ENCODE measurements at regions not wholly inside any gene's neighbourhood (a gene's known extent, or its start where the extent isn't known, plus 50 kb on each side); places are given as distances from the start of the nearest gene placed in this dataset.
"Not testable (repeated sequence)": the region's sequence is repeated elsewhere in the genome, so short reads cannot be mapped to it uniquely, and the experiment has no call there.

- peaks cover 3% of the 10 kb centered on the region for H3K27me3 Mint-ChIP-seq (ENCODE audit: low read depth, unreplicated experiment)
- Histone ChIP-seq H4K20me1 (ENCODE audit: insufficient read depth, low read length) (no peaks in the 10 kb centered on the region), H3K36me3 (ENCODE audit: insufficient read depth, low read length) (no peaks in the 10 kb centered on the region), H3K4me3 (ENCODE audit: insufficient read depth, low read depth, low read length) (no peak overlapping the region), H3K4me2 (ENCODE audit: low read length) (no peak overlapping the region), H3K79me2 (ENCODE audit: insufficient read depth, low read length) (no peaks in the 10 kb centered on the region), H3K27ac (ENCODE audit: low read depth, low read length) (no peak overlapping the region), H3K9ac (ENCODE audit: low read length) (no peak overlapping the region), H3K4me1 (ENCODE audit: insufficient read depth, low read length) (no peaks in the 10 kb centered on the region), H3K9me3 (ENCODE audit: insufficient read depth, low read depth, low read length) (no peaks in the 10 kb centered on the region), H2AFZ (ENCODE audit: low read depth, low read length) (no peak overlapping the region), H3K27me3 (ENCODE audit: insufficient read depth, low read length) (no peaks in the 10 kb centered on the region)
- H3K4me3 Mint-ChIP-seq (ENCODE audit: unreplicated experiment) = no peak overlapping the region
- no peak for DNase-seq (ENCODE audit: low read depth)
- no peaks in the 10 kb centered on the region for H3K4me1 Mint-ChIP-seq (ENCODE audit: low read depth, unreplicated experiment)
- FAIRE-seq = no peak
- TF ChIP-seq CTCF (IDR thresholded peaks at IDR 0.05; ENCODE audit: insufficient read depth, low read depth, low read length) (no peak), EZH2 (IDR thresholded peaks at IDR 0.05; ENCODE audit: insufficient read depth, low read length) (no peak)
- no peak overlapping the region for H3K27ac Mint-ChIP-seq (ENCODE audit: unreplicated experiment)
- no peaks in the 10 kb centered on the region for H3K36me3 Mint-ChIP-seq (ENCODE audit: low read depth, unreplicated experiment)
- peaks cover 2% of the 10 kb centered on the region for H3K9me3 Mint-ChIP-seq (ENCODE audit: unreplicated experiment)
These were observed 477.4 kb downstream of the FRK start for GRCh38 chr6:115583290-115583689.

GRCh38 chr6:115582386-115582785 is 478.3 kb downstream of the FRK start:
- no peak for TF ChIP-seq EZH2 (IDR thresholded peaks at IDR 0.05; ENCODE audit: insufficient read depth, low read length)
- no peak for TF ChIP-seq CTCF (IDR thresholded peaks at IDR 0.05; ENCODE audit: insufficient read depth, low read depth, low read length)
- no peaks in the 10 kb centered on the region for H3K4me1 ChIP-seq (ENCODE audit: insufficient read depth, low read length)
- H3K4me3 Mint-ChIP-seq (ENCODE audit: unreplicated experiment) = no peak overlapping the region
- H3K4me3 ChIP-seq (ENCODE audit: insufficient read depth, low read depth, low read length) = no peak overlapping the region
- H3K4me1 Mint-ChIP-seq (ENCODE audit: low read depth, unreplicated experiment) = no peaks in the 10 kb centered on the region
- no peak overlapping the region for H3K4me2 ChIP-seq (ENCODE audit: low read length)
- no peaks in the 10 kb centered on the region for H3K79me2 ChIP-seq (ENCODE audit: insufficient read depth, low read length)
- H3K9me3 ChIP-seq (ENCODE audit: insufficient read depth, low read depth, low read length) = no peaks in the 10 kb centered on the region
- H3K36me3 ChIP-seq (ENCODE audit: insufficient read depth, low read length) = no peaks in the 10 kb centered on the region
- H3K27me3 ChIP-seq (ENCODE audit: insufficient read depth, low read length) = no peaks in the 10 kb centered on the region
- H3K27ac Mint-ChIP-seq (ENCODE audit: unreplicated experiment) = no peak overlapping the region
- no peak overlapping the region for H3K9ac ChIP-seq (ENCODE audit: low read length)
- H4K20me1 ChIP-seq (ENCODE audit: insufficient read depth, low read length) = no peaks in the 10 kb centered on the region
- DNase-seq (ENCODE audit: low read depth) (no peak), FAIRE-seq (no peak)
- peaks cover 3% of the 10 kb centered on the region for H3K27me3 Mint-ChIP-seq (ENCODE audit: low read depth, unreplicated experiment)
- H3K36me3 Mint-ChIP-seq (ENCODE audit: low read depth, unreplicated experiment) = no peaks in the 10 kb centered on the region
- no peak overlapping the region for H2AFZ ChIP-seq (ENCODE audit: low read depth, low read length)
- H3K27ac ChIP-seq (ENCODE audit: low read depth, low read length) = no peak overlapping the region
- H3K9me3 Mint-ChIP-seq (ENCODE audit: unreplicated experiment) = peaks cover 2% of the 10 kb centered on the region

GRCh38 chr6:115579565-115579964 is 481.1 kb downstream of the FRK start:
- not testable (repeated sequence) for H3K27me3 ChIP-seq (ENCODE audit: insufficient read depth, low read length); H3K36me3 Mint-ChIP-seq (ENCODE audit: low read depth, unreplicated experiment); H3K4me1 ChIP-seq (ENCODE audit: insufficient read depth, low read length); H3K4me2 ChIP-seq (ENCODE audit: low read length); H2AFZ ChIP-seq (ENCODE audit: low read depth, low read length); H3K4me3 Mint-ChIP-seq (ENCODE audit: unreplicated experiment); H3K9me3 Mint-ChIP-seq (ENCODE audit: unreplicated experiment); H3K4me3 ChIP-seq (ENCODE audit: insufficient read depth, low read depth, low read length); H3K27ac Mint-ChIP-seq (ENCODE audit: unreplicated experiment); H3K9ac ChIP-seq (ENCODE audit: low read length); H4K20me1 ChIP-seq (ENCODE audit: insufficient read depth, low read length); DNase-seq (ENCODE audit: low read depth); H3K79me2 ChIP-seq (ENCODE audit: insufficient read depth, low read length); H3K27me3 Mint-ChIP-seq (ENCODE audit: low read depth, unreplicated experiment); H3K36me3 ChIP-seq (ENCODE audit: insufficient read depth, low read length); H3K4me1 Mint-ChIP-seq (ENCODE audit: low read depth, unreplicated experiment); H3K9me3 ChIP-seq (ENCODE audit: insufficient read depth, low read depth, low read length); FAIRE-seq; H3K27ac ChIP-seq (ENCODE audit: low read depth, low read length)

All from astrocyte (in vitro differentiated cells and primary cell).